Daoy (cell line): ENCODE measurements at regions not wholly inside any gene's neighbourhood (a gene's known extent, or its start where the extent isn't known, plus 50 kb on each side); places are given as distances from the start of the nearest gene placed in this dataset.
"Not testable (repeated sequence)": the region's sequence is repeated elsewhere in the genome, so short reads cannot be mapped to it uniquely, and the experiment has no call there.

Experiments used
- DNase-seq: peaks from one replicate; pipeline ENCODE4 v3.0.0-alpha.2; 2015; ENCODE audit warnings: low read depth

DNA sequence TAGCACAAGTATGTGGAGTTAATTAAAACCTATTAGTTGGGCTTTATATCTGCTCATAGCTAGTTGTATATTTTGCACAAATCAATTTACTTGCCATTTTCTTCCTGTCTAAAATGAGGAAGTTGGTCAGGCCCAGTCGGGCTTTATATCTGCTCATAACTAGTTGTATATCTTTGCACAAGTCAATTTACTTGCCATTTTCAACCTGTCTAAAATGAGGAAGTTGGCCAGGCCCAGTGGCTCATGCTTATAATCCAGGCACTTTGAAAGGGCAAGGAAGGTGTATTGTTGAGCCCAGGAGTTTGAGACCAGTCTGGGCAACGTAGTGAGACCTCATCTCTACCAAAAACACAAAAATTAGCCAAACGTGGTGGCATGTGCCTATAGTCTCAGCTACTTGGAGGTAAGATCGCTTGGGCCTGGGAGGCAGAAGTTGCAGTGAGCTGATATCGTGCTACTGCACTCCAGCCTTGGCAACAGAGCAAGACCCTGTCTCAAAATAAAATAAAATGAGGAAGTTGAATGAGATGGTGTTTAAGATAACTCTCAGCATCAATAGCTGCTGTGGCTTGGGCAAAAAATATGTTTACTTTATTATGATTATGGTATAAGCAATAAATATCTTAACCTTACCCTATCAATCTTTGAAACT is 1558.6 kb upstream of the RAG2 start:
- no peak for DNase-seq

DNA sequence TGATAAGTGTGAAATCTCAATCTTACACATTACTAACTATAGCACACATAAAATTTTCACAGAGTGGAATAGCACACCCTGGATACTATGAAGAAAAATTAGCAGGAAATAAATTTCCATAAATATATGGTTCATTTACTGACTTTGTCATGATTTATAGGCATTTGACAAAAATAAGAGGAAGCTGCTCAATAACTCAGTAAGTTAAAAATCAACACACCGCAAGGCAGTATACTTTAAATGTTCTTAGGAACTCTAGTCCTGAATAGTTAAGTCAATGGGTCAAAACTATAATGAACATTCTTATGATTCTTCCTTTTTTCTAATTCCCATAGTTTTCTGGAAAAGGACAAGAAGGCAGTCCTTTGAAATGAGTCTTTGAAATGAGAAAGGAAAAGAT is 1557.8 kb upstream of the RAG2 start:
- DNase-seq = no peak

DNA sequence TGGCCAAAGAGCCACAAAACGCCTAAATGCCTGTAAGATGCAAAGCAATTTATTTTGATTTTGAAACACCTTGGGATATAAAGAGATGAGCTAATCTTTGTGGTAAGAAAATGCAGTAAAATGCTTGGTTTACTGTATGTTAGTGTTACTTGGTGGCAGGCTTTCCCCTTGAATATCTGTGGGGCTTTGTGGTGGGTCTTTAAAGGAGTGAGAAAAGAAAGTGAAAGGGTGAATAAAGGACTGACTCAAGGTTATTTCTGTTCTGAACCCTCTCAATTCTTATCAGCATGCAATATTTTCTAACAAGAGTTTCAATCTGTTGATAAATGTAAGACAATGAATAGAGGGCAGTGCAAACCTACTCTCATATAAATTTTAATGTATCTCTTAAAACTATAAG is 1555.9 kb upstream of the RAG2 start:
- no peak for DNase-seq

DNA sequence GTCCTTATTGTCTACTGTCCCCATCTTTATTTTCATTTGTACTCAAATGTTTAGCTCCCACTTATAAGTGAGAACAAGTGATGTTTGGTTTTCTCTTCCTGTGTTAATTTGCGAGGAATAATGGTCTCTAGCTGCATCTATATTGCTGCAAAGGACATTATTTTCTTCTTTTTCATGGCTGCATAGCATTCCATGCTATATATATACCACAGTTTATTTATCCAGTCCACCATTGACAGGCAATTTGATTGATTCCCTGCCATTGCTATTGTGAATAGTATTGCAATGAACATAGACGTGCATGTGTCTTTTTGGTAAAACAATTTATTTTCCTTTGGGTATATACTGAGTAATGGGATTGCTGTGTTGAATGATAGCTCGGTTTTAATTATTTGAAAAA is 1545.8 kb upstream of the RAG2 start:
- no peak for DNase-seq

DNA sequence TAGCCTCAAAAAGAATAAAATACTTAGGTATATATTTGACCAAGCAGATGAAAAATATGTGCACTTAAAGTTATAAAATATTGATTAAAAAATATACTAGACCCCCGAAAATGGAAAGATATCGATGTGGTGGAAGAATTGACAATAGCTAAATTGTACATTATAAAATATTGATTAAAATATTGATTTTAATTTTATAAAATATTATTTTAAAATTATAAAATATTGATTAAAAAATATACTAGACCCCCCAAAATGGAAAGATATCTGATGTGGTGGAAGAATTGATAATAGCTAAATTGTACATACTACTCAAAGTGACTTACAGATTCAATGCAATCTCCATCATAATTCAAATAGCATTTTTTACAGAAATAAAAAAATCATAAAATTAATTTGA is 1540.9 kb upstream of the RAG2 start:
- DNase-seq = no peak

DNA sequence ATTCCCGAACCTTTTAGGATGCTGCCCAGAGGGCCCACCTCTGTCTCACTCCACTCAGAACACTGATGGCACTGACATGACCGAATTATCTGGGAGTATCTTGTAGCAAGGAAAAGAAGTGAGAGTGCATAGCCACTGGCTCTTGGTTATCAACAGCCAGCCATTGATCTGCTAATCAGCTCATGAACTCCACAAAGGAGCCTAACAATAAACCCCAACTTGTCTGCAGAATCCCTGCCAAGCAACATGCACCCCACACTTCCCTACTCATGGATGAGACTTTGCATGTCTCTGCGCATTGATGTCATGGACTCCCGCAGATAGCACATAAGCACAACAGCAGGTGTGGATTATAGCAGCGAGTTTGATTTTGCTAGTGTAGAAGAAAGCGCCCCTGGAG is 1538.9 kb upstream of the RAG2 start:
- DNase-seq = no peak

DNA sequence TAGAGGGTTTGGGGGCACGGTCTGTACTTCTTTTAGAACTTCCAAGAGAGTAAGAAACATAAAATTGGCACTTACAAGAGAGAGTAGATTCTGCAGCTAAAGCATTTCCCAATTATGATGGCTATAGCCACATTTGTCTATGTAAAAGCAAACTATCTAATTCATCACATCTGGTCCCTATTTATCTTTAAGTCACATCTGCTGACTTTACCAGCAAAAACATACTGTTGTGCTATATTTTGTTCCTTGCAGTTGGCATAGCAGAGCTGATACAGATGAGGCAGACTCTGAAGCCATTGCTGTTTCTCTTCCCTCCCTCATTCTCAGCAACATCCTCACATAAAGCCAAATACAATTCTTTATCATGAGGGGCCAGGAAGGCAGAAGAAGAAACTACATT is 1533.5 kb upstream of the RAG2 start:
- no peak for DNase-seq

DNA sequence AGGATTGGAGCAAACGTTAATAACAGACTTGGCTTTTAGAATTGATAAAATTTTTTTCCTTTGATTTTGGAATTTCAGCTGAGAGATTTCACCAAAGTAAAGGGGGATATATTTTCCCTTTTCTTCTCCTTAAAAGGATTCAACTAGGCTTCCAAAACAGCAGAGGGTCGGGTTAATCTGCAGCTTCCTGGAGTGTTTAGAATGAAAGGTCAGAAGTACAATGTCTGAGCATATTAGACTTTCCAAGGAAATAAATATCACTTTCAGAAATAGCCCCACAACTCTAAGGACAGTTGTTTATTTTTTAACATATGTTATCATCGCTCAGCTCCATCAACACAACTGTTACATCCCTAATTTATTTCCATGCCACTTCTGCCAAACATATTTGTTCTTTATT is 1532.9 kb upstream of the RAG2 start:
- no peak for DNase-seq

DNA sequence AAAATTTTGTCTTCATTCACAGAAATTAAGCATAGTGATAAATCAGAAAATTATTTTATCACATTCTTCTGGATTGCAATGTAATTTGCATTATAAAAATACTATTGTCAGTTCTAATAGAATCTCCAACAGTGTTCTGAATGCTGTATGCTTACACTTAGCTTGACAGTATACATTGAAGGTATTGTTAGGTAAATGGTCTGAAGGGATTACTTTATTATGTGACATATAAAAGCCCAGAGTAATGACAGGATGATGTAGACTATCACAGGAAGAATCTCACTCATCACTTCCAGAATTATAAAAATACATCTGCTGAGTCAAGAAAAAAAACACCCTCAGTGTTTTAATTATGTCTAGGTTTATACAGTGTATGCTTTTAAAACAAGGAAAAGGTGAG is 1532.5 kb upstream of the RAG2 start:
- no peak for DNase-seq

DNA sequence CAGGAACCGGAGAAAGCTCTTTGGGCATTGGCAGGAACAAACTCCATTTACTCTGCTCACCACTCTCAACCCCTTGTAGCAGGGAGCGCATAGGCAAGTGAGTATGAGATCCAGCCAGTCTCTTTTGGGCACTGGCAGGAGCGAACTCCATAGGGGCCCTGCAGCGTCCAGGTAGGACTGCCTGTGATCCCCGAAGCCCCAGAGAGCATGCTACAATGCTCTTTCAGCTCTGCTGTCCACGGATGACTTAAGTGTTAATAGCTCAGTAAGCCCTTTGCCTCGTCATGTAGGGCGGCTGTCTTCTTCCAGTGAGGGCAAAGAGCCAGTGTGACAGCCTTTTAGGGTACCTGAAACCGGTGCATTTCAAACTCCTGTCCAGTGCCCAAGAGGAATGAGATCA is 1525.6 kb upstream of the RAG2 start:
- DNase-seq = no peak

DNA sequence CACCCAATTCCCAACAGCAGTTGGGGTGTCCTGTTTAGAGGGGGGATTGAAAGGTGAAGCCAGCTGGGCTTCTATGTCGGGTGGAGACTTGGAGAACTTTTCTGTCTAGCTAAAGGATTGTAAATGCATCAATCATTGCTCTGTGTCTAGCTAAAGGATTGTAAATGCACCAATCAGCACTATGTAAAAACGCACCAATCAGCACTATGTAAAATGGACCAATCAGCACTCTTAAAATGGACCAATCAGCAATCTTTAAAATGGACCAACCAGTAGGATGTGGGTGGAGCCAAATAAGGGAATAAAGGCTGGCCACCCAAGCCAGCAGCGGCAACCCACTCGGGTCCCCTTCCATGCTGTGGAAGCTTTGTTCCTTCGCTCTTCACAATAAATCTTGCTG is 1518.6 kb upstream of the RAG2 start:
- DNase-seq = not testable (repeated sequence)

DNA sequence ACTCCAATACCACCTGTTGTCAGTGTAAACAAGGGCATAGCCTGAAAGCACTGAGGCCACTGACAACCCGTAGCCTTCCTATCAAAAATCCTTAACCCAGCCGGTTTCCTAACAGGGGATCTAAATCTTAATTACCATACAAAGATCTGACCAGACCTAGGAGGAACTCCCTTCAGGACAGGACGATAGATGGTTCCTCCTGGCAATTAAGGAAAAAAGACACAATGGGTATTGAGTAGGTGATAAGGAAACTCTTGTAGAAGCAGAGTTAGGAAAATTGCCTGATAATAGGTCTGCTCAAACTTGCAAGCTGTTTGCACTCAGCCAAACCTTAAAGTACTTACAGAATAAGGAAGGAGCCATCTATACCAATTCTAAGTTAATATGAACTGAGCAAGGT is 1517.3 kb upstream of the RAG2 start:
- not testable (repeated sequence) for DNase-seq

DNA sequence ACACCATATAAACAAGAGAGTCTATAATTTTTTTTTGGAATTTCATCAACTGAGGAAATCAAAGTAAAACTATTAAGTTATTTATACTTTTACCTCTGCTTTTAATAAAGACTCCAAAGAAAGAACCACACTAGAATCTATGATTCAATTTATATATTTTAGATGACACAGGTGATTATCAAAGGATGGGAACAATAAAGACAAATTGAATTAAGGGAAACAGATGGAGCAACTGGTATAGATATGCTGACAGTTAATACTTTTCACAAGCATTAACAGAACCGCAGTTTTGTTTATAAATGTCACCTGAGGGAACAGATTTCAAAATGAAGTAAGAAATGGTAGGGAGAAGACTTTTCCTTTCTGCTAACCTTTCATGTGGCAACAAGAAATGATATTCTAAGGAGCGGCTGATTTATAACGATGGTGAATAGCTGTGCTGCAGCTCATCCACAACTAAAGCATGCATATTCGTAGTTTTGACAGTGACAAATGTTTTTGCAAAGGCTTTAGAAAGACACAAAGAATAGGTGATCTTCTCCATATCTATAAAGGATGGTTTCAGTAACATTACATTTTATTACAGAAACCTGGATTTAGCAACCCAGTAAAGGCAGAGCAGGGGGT is 1502.9 kb upstream of the RAG2 start:
- DNase-seq = no peak

DNA sequence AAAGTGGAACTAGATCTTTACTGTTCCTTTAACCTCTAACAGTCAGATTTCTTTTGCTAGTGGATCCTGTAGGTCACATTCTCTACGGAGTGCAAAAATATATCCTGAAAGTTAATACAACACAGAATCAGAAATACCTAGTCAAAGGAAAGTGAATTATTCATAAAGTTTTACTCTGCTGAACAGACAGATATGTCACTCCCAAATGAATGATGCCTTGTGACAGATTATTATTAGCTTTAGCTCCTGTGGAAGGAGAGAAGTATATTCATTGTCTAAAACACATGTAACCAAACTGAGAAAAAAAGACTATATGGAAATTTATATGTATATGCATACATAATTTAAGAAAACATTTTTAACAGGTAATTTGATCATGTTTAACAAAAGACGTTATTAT is 1497.2 kb upstream of the RAG2 start:
- no peak for DNase-seq

DNA sequence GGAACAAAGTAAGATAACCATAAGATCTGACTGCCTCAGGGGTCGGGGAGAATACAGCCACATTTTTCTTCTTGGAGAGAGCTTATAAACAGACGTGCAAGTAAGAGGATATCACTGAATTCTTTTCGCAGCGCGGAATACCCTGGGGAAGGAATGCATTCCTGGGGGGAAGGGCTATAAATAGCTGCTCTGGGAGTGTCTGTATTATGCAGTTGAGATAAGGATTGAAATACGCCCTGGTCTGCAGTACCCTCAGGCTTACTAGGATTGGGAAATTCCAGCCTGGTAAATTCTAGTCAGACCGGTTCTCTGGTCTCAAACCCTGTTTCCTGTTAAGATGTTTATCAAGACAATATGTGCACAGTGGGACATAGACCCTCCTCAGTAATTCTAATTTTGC is 1491.7 kb upstream of the RAG2 start:
- DNase-seq = no peak

DNA sequence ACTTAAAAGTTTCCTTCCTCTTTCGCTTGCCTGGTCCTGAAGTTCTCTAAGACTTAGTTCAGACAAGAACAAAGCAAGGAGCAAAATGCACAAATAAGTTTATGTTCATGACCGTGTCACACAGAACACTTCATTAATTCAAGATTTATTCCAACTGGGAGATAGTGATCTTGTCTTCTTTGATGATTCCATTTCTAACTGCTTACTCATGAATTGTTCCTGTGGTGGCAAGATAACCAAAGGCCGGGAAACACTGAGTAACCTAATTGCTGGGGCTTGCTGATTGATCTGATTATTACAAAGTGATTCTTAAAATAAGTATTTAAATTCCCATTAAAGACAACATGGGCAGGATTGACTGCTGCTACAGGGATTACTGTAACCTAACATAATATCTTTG is 1462.9 kb upstream of the RAG2 start:
- DNase-seq = no peak

DNA sequence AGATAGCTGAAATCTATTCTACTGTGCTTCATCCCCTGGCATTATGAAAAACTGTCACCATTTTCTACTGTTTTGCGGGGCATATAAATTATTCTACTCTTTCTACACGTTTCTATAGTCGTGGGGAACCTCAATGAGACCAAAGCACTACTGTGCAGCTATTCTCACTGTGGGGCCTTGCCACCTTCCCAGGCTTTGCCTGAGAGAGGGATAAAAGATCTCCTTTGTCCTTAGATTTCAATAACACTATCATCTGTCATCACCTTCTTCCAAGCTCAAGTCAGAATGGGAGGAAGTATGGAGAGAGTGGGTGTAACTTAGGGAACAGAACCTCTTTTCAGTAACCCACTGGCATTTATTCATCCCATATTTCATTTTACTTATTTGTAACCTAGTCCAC is 1462.1 kb upstream of the RAG2 start:
- no peak for DNase-seq

DNA sequence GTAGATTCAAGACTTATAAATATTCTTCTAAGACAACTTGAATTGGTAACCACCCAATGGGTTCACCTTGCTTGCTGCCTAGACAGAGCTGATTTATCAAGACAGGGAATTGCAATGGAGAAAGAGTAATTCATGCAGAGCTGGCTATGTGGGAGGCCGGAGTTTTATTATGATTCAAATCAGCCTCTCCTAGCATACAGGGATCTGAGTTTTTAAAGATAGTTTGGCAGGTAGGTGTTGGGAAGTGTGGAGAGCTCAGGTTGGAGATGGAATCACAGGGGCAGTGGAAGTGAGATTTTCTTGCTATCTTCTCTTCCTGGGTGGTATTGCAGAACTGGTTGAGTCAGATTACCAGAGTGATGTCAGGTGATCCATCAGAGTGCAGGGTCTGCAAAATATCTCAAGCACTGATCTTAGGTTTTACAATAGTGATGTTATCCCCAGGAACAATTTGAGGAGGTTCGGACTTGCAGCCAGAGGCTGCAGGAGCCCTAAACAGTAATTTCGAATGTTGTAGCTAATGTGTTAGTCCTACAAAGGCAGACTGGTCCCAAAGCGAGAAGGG is 1448.6 kb upstream of the RAG2 start:
- DNase-seq = no peak

DNA sequence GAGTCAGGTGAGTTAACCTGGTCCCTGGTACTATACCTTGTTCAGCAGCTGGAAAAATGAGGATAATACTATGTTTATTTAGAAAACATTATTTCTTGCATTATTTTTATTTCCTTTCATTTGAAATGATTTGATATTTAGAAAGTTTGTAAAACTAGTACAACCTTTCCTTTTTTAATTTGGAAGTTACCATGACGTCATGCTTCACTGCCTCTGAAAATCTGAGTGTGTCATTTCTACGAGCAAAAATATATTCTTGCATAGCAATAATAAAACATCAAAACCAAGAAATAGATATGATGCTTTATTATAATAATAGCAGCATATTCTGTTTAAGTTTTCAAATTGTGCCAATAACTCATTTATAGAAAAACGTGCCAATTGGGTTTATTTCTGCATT is 1445.0 kb upstream of the RAG2 start:
- no peak for DNase-seq

DNA sequence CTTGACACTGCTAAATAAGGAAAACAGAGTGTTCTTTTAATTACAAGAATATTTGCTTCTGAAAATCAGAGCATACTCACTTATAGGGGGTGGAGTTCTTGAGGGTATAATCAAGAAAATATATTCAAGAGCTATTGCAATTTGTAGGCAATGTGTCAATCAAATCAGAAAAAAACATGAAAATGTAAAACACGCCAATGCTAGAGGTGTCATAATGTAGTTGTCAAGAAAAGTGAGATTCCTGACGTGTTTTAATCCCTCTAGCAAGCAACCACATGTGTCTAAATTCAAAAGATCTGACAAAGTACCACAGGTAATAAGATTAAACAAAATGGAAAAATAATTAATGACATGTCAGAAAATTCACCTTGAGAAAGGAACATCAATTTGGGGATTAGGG is 1440.7 kb upstream of the RAG2 start:
- no peak for DNase-seq

DNA sequence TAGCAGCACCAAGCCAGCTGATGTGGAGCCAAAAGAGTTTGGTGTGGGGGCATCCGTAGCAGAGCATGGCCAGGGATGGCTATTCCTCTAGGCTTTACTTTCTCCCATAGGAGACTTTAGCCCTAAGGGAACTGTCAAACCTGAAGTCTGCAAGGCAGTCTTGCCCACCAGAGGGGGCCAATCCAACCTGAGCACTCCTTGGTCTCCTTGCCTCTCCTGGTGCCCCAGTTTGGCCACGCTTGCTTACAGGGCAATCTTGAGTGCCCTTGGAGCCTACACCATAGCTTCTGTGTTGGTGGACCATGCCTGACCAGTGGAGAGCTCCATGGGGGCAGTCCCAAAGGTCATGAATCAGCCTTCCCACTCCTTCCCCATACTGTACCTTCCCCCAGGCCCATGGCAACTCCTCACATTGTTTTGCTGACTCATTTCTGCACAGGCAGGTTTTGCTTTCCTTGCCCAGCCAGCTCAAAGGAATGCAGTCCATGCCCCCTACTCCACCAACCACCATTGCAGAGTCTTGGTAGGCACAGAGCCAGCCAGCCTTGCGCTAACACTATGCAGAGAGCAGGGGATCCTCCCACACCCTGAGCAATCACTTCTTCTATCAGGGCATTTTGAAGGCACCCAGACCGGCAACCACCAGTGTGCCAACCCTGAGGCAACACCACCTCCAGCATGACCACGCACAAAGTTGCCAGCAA is 1421.2 kb upstream of the RAG2 start:
- DNase-seq = peak; percentile 0

DNA sequence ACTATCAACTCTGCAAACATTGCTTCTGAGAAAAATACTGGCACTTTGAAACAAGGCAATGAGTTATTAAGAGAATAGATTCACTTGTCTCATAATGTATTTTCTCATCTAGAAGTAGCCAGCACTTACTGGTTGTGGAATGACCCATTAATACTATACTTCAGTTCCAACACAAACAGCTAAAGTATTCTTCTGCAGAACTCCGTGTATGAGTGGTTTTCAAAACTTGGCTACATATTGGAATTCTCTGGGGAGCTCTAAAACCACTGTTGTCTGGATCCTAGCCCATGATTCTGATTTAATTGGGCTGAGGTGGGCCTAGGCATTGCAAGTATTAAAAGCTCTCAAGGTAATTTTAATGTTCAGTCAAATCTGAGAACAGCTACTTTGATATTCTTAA is 1416.4 kb upstream of the RAG2 start:
- no peak for DNase-seq

DNA sequence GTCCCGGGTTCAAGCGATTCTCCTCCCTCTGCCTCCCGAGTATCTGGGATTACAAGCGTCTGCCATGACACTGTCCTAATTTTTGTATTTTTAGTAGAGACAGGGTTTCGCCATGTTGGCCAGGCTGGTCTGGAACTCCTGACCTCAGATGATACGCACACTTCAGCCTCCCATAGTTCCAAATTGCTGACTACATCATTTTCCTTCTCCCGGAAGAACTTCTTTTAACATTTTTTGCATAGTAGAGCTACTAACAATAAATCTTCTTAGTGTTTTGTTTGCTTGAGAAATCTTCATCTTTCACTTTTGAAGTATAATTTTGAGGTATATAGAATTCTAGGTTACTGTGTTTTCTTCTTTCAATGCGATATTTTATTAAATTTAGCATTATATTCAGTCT is 1415.1 kb upstream of the RAG2 start:
- no peak for DNase-seq
